ENCODE measurements at regions not wholly inside any gene's neighbourhood (a gene's known extent, or its start where the extent isn't known, plus 50 kb on each side); places are given as distances from the start of the nearest gene placed in this dataset.

DNA sequence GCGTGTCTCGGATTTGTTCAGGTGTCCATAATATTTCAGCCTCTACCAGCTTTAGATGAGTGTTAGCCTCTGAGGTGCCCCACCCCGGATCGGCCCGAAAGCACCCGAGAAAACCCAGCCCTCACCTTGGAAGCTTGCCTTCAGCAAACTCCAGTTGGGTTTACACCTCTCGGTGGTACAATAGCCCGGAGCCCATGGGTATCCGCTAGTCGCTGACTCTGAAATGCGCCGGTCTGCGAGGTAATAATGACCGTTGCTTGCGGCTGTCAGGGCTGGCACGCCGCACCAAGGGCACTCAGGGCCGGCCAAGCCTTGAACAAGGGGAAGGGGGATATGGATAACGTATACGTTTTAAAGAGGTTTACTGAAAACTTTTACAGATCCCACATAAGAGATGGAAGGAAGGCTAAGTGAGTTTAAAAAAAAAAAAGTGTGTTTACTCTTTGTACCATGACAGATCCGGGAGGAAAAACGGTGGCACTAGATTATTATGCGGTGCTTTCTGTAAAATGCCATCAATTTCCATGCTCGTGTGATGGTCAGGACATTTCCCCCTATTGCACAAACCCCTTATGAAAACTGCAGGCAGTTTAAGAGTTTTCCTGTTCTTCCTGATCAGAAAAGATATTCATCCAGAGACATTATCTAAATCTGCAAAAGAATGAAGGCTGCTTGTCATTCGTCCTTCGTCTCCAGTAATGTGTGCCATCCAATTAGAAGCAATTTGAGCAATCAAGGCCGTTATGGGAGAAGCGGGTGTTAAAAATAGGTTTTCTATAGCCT, 124.2 kb downstream of the TMEM161B start:
- Histone ChIP-seq H3K4me3 (ENCODE audit: low read depth in 2 of 2, low read length in 2 of 2) (peak overlapping the region in 1 of 2 experiments; percentile 49; a peak in 2 of 4 replicates), H3K27me3 (ENCODE audit: control insufficient read depth, insufficient read depth, low read length) (peaks cover 15% of the 10 kb centered on the region), H3K36me3 (ENCODE audit: control insufficient read depth, insufficient read depth, low read length) (no peaks in the 10 kb centered on the region), H3K9me3 (ENCODE audit: control insufficient read depth, insufficient read depth, low read depth, low read length) (no peaks in the 10 kb centered on the region), H3K4me1 (ENCODE audit: control insufficient read depth, insufficient read depth, low read length) (peaks cover 19% of the 10 kb centered on the region), H3K27ac (ENCODE audit: low read length) (no peak overlapping the region)
- no peak for ATAC-seq
- no TSS peak for BruUV-seq (replicated peaks)
- in situ Hi-C loops (cut with HindIII; ENCODE audit: low pct_unique_long_range_greater_than_20kb, low sequenced_read_pairs) = no loop called here
- no peak for TF ChIP-seq POLR2AphosphoS5 (IDR thresholded peaks at IDR 0.05; ENCODE audit: low read depth, low read length)
- TF ChIP-seq TCF7L2 (IDR thresholded peaks at IDR 0.05; ENCODE audit: low read depth, low read length) = no peak
- no peak for TF ChIP-seq CTCF (IDR thresholded peaks at IDR 0.05)
- no peak for TF ChIP-seq SIN3A (IDR thresholded peaks at IDR 0.05; ENCODE audit: borderline replicate concordance, insufficient read depth, low read depth, low read length)
- TF ChIP-seq REST (IDR thresholded peaks at IDR 0.05; ENCODE audit: insufficient read depth in 1 of 2, low read depth in 2 of 2, low read length in 1 of 2) = no peak
- CTCF ChIA-PET = no interaction called here
- intact Hi-C loops (cut with micrococcal nuclease; ENCODE audit: unreplicated experiment) = loop anchor here (5.0 to 10.0 kb wide), 2 partner anchors 123 to 360 kb away; partner anchors contain the start of gene TMEM161B
- DNase-seq (ENCODE audit: low read depth, low spot score) = no peak
- POLR2A ChIA-PET = no interaction called here

GRCh38 chr5:88143693-88144218, 124.9 kb downstream of the TMEM161B start:
- DNase-seq (ENCODE audit: low read depth, low spot score) (no peak), ATAC-seq (no peak)
- Histone ChIP-seq H3K4me1 (ENCODE audit: control insufficient read depth, insufficient read depth, low read length) (peaks cover 19% of the 10 kb centered on the region), H3K9me3 (ENCODE audit: control insufficient read depth, insufficient read depth, low read depth, low read length) (no peaks in the 10 kb centered on the region), H3K36me3 (ENCODE audit: control insufficient read depth, insufficient read depth, low read length) (no peaks in the 10 kb centered on the region), H3K27me3 (ENCODE audit: control insufficient read depth, insufficient read depth, low read length) (peaks cover 18% of the 10 kb centered on the region), H3K4me3 (ENCODE audit: low read depth in 2 of 2, low read length in 2 of 2) (peak overlapping the region; percentile 38 to 49), H3K27ac (ENCODE audit: low read length) (no peak overlapping the region)
- no TSS peak for BruUV-seq (replicated peaks)
- in situ Hi-C loops (cut with HindIII; ENCODE audit: low pct_unique_long_range_greater_than_20kb, low sequenced_read_pairs) (no loop called here), intact Hi-C loops (cut with micrococcal nuclease; ENCODE audit: unreplicated experiment) (loop anchor here (5.0 to 10.0 kb wide), 2 partner anchors 124 to 359 kb away; partner anchors contain the start of gene TMEM161B)
- no peak for TF ChIP-seq CTCF (IDR thresholded peaks at IDR 0.05)
- TF ChIP-seq TCF7L2 (IDR thresholded peaks at IDR 0.05; ENCODE audit: low read depth, low read length) = no peak
- TF ChIP-seq SIN3A (IDR thresholded peaks at IDR 0.05; ENCODE audit: borderline replicate concordance, insufficient read depth, low read depth, low read length) = no peak
- no peak for TF ChIP-seq REST (IDR thresholded peaks at IDR 0.05; ENCODE audit: insufficient read depth in 1 of 2, low read depth in 2 of 2, low read length in 1 of 2)
- ChIA-PET CTCF (no interaction called here), POLR2A (interaction anchor here (0.5 to 0.6 kb wide), 3 partner anchors 339 to 547 kb away, joined by 3 to 5 read pairs (median 4); no protein-coding TSS in a partner anchor)

Measured in Panc1 (cell line).